Suprapubic skin (tissue), 4 donors: ENCODE measurements at regions not wholly inside any gene's neighbourhood (a gene's known extent, or its start where the extent isn't known, plus 50 kb on each side); places are given as distances from the start of the nearest gene placed in this dataset.

Experiments used
- EP300 ChIP-seq: sonication (generic); formaldehyde crosslinking; IDR thresholded peaks from one replicate; pipeline ENCODE4 v1.6.1; 2017; ENCODE audit warnings: antibody characterized with exemption
- POLR2A ChIP-seq, 2 donors: fragments of 450-650 bp; IDR thresholded peaks; one replicate each; pipeline ENCODE4 v1.6.1; 2017; ENCODE audit warnings: antibody characterized with exemption in 2 of 2, mild to moderate bottlenecking in 2 of 2, moderate library complexity in 2 of 2
- POLR2AphosphoS5 ChIP-seq, 3 donors: sonication (generic); formaldehyde crosslinking; IDR thresholded peaks; one replicate each; pipeline ENCODE4 v1.6.1; 2017; ENCODE audit warnings: antibody characterized with exemption in 3 of 3
- TF ChIP-seq, protein P1 (sequence below), 2 donors: fragments of 200-600 bp in 1 of 2; fragments of 450-650 bp in 1 of 2; sonication (generic) in 1 of 2; IDR thresholded peaks; one replicate each; pipeline ENCODE4 v1.5.1; 2016 to 2019; ENCODE audit warnings: antibody characterized with exemption in 2 of 2, mild to moderate bottlenecking in 1 of 2, moderate library complexity in 1 of 2

DNA sequence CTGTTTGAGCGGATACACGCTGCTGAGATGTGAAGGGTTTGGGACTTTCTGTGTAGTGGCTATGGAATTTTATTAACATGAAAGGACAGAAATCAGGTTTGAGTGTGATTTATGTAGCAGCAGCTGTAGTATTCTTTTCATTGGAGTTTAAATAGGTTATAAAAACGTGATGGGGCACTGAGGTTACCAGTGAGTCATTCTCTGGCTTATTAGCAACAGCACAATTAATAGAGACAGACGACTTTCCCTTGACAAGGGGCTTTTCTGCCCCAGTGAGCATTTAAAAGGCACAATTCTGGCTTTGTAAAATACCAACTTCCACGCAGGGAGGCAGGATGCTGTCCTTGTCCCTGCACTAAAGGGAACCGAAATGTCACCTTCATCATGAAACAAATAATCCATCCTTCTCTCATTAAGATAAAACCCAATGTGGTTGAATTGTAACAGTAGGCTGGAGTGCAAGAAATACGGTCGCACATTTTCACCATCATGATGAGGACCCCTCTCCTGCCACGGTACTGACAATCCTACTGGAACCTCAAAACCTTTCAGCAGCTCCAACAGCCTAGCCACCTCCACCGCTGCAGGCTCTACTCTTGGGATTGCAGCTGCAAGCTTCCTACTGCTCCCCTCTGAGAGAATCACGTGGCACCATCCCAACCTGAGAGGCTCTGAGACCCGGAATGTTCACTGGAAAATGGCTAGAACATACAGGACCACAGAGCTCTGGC is 293.9 kb downstream of the IRX1 start:
- TF ChIP-seq, protein P1, sequence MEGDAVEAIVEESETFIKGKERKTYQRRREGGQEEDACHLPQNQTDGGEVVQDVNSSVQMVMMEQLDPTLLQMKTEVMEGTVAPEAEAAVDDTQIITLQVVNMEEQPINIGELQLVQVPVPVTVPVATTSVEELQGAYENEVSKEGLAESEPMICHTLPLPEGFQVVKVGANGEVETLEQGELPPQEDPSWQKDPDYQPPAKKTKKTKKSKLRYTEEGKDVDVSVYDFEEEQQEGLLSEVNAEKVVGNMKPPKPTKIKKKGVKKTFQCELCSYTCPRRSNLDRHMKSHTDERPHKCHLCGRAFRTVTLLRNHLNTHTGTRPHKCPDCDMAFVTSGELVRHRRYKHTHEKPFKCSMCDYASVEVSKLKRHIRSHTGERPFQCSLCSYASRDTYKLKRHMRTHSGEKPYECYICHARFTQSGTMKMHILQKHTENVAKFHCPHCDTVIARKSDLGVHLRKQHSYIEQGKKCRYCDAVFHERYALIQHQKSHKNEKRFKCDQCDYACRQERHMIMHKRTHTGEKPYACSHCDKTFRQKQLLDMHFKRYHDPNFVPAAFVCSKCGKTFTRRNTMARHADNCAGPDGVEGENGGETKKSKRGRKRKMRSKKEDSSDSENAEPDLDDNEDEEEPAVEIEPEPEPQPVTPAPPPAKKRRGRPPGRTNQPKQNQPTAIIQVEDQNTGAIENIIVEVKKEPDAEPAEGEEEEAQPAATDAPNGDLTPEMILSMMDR (IDR thresholded peaks at IDR 0.05) = no peak
- no peak for TF ChIP-seq POLR2A (IDR thresholded peaks at IDR 0.05)
- TF ChIP-seq EP300 = no peak
- no peak for TF ChIP-seq POLR2AphosphoS5 (IDR thresholded peaks at IDR 0.05)
